Right lobe of liver (tissue), 6 donors: ENCODE measurements at regions not wholly inside any gene's neighbourhood (a gene's known extent, or its start where the extent isn't known, plus 50 kb on each side); places are given as distances from the start of the nearest gene placed in this dataset.

ENCODE experiments used
- ATAC-seq, 4 donors: fragments of 200-7000 bp; cut with Tn5 transposase; one replicate each; pipeline ENCODE4 v1.9.1; 2020; ENCODE audit warnings: mild to moderate bottlenecking in 4 of 4, moderate library complexity in 4 of 4
- DNase-seq, 3 donors: peaks; one replicate each; pipeline ENCODE4 v3.0.0-alpha.2; 2020
- H3K27ac ChIP-seq, 3 donors: fragments of 200-600 bp; one replicate each; pipeline ENCODE4 v1.8.0; 2022
- H3K27me3 ChIP-seq, 2 donors: fragments of 200-600 bp; one replicate each; pipeline ENCODE4 v1.8.0; 2022
- H3K36me3 ChIP-seq, 4 donors: fragments of 200-600 bp; sonication (generic) in 1 of 4; one replicate each; pipeline versions ENCODE4 v1.5.1 to v1.8.0; 2017 to 2022; ENCODE audit warnings: control low read depth in 1 of 4
- H3K4me1 ChIP-seq, 4 donors: fragments of 200-600 bp; sonication (generic) in 1 of 4; one replicate each; pipeline versions ENCODE4 v1.5.1 to v1.8.0; 2017 to 2022; ENCODE audit warnings: control low read depth in 1 of 4
- H3K4me3 ChIP-seq, 3 donors: fragments of 200-600 bp; one replicate each; pipeline ENCODE4 v1.8.0; 2022
- H3K9me3 ChIP-seq, 4 donors: fragments of 200-600 bp; sonication (generic) in 1 of 4; one replicate each; pipeline versions ENCODE4 v1.5.1 to v1.8.0; 2017 to 2022; ENCODE audit warnings: control low read depth in 1 of 4
- CTCF ChIP-seq, 4 donors: fragments of 200-600 bp in 3 of 4; fragments of 450-650 bp in 1 of 4; IDR thresholded peaks; one replicate each; pipeline versions ENCODE4 v1.5.1 to v1.8.0; 2016 to 2022; ENCODE audit warnings: antibody characterized with exemption in 4 of 4, mild to moderate bottlenecking in 2 of 4
- POLR2A ChIP-seq: fragments of 450-650 bp; IDR thresholded peaks from one replicate; pipeline ENCODE4 v1.6.1; 2017; ENCODE audit warnings: antibody characterized with exemption, mild to moderate bottlenecking
- WGBS: methylation state at CpG from one replicate; pipeline ENCODE4 v1.1.6; 2018; ENCODE audit warnings: low coverage, low lambda C conversion rate; ENCODE audit not compliant: insufficient coverage; ENCODE audit errors: missing lambda C conversion rate; 5-methylcytosine and 5-hydroxymethylcytosine counted together
- intact Hi-C, 2 donors: fragments of 100-400 bp; cut with DNase I; formaldehyde crosslinking; loops; one replicate each; pipeline versions ENCODE4 v1.11.2 to v1.14.1; 2022
- donor health status: DM: no; HTN: yes; CAD: no.
- donor health status: DM: no; HTN: no; CAD: no.
- donor health status: DM: no; HTN: no; CAD: no.
- donor health status: DM: no; HTN: yes; CAD: no.
- donor health status: DM: no; HTN: yes; CAD: no.

- H3K27ac ChIP-seq: no peak overlapping the region
- intact Hi-C loops: no loop called here
- DNase-seq (no peak), ATAC-seq (no peak)
- no peak for TF ChIP-seq CTCF (IDR thresholded peaks at IDR 0.05)
- no peak for TF ChIP-seq POLR2A
- no peak overlapping the region for H3K4me3 ChIP-seq
- H3K36me3 ChIP-seq: no peaks in the 10 kb centered on the region
- no peaks in the 10 kb centered on the region for H3K9me3 ChIP-seq
- 44% methylated on average over 5 of the region's 7 CpGs for WGBS
- H3K4me1 ChIP-seq: no peaks in the 10 kb centered on the region
- no peaks in the 10 kb centered on the region for H3K27me3 ChIP-seq
Measured at GRCh38 chr10:47159361-47160260, 140.4 kb upstream of the GDF10 start.

DNA sequence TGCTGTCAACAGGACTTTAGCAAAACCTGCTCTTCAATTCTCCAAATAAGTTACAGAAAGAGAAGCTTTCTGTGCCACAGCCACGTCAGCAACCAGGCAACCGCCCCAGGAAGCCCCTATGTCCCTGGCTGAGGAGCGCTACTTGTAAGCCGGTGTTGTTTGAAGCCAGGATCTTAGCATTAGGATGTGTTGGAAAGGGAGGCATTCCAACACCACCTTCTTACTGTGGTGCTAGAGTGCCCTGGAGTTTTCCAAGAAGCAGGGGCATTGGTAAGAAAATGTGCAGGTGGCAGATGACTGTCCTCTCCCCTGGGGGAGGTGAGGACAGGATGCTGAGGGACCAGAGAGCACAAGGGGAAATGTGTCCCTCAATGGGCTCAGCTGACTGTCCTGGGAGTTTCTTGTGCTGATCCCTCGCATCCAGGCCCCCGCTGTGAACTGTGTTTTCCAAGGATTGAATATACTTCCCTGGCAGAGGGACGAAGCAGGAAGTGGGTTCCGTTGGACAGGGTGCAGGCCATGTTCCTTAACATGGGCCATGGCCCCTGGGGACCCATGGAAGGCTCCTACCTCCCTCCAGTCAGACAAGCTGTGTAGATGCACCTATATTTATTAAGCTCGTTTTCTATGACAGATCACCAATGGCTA is 139.6 kb upstream of the GDF10 start:
- no peak overlapping the region for H3K27ac ChIP-seq

DNA sequence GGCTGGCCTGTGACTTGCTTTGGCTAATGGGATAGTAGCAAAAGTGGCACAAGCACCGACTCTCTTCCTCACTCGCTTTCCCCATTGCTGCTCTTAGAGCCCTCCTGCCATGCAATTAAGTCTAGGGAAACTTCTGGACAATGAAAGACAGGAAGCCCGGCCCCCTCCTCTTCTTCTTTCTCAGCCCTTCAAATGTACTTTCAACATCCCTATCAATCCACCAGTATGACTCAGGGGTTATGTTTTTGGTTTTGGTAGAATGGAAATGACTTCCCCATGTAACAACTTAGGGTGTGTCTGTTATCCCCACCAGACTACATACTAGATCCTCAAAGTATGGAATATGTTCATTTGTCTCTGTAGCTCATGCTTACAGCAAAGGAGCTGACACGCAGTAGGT is 139.0 kb upstream of the GDF10 start:
- H3K27ac ChIP-seq: no peak overlapping the region
- no peaks in the 10 kb centered on the region for H3K36me3 ChIP-seq
- H3K4me1 ChIP-seq: no peaks in the 10 kb centered on the region
- H3K4me3 ChIP-seq: no peak overlapping the region
- no peak for TF ChIP-seq POLR2A
- no peak for TF ChIP-seq CTCF (IDR thresholded peaks at IDR 0.05)
- ATAC-seq: peak in 1 of 4 donors; percentile 16
- no peaks in the 10 kb centered on the region for H3K9me3 ChIP-seq
- intact Hi-C loops: no loop called here
- DNase-seq: no peak
- H3K27me3 ChIP-seq: no peaks in the 10 kb centered on the region
- WGBS: 58% methylated on average over 4 of the region's 4 CpGs

More for the DNA sequence above, 139.6 kb upstream of the GDF10 start:
- Histone ChIP-seq H3K4me3 (no peak overlapping the region), H3K27me3 (no peaks in the 10 kb centered on the region), H3K9me3 (no peaks in the 10 kb centered on the region), H3K36me3 (no peaks in the 10 kb centered on the region), H3K4me1 (no peaks in the 10 kb centered on the region)
- no peak for ATAC-seq
- TF ChIP-seq POLR2A: no peak
- TF ChIP-seq CTCF (IDR thresholded peaks at IDR 0.05): no peak
- WGBS: 37% methylated on average over 2 of the region's 9 CpGs
- intact Hi-C loops: no loop called here
- DNase-seq: no peak

GRCh38 chr10:47161465-47161864 is 138.5 kb upstream of the GDF10 start:
- DNase-seq: no peak
- 2% methylated on average over 4 of the region's 4 CpGs for WGBS
- no peaks in the 10 kb centered on the region for H3K4me1 ChIP-seq
- no peak overlapping the region for H3K4me3 ChIP-seq
- no peak for ATAC-seq
- H3K27ac ChIP-seq: no peak overlapping the region
- no peak for TF ChIP-seq CTCF (IDR thresholded peaks at IDR 0.05)
- TF ChIP-seq POLR2A: no peak
- no peaks in the 10 kb centered on the region for H3K27me3 ChIP-seq
- H3K36me3 ChIP-seq: no peaks in the 10 kb centered on the region
- H3K9me3 ChIP-seq: no peaks in the 10 kb centered on the region
- intact Hi-C loops: no loop called here
